GM12872 (cell line): ENCODE measurements at regions not wholly inside any gene's neighbourhood (a gene's known extent, or its start where the extent isn't known, plus 50 kb on each side); places are given as distances from the start of the nearest gene placed in this dataset.

Experiments used
- TF ChIP-seq, protein P1 (sequence below): IDR thresholded peaks from 3 replicates; pipeline ENCODE4 v1.5.1; 2011; ENCODE audit warnings: low read depth, mild to moderate bottlenecking, low read length, moderate library complexity; ENCODE audit not compliant: insufficient read depth

DNA sequence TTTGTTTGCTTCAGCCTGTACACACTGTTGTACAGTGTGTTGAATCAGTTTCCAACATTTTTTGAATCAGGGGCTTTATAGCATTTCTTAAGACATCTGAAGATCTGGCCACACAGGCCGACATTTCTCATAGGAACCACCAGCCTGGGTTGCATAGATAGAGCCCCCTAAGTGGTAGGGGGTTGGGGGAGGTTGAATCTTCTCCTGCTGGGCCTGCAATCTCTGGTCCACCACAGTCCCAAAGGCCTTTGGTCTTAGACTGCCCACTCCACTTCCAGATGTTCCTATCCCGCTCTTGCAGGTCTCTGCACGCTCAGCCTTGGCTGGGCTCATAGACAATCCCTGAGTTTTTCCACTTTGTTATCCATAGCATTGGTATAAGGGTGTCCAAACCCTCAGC is 75.4 kb upstream of the HABP2 start:
- TF ChIP-seq, protein P1, sequence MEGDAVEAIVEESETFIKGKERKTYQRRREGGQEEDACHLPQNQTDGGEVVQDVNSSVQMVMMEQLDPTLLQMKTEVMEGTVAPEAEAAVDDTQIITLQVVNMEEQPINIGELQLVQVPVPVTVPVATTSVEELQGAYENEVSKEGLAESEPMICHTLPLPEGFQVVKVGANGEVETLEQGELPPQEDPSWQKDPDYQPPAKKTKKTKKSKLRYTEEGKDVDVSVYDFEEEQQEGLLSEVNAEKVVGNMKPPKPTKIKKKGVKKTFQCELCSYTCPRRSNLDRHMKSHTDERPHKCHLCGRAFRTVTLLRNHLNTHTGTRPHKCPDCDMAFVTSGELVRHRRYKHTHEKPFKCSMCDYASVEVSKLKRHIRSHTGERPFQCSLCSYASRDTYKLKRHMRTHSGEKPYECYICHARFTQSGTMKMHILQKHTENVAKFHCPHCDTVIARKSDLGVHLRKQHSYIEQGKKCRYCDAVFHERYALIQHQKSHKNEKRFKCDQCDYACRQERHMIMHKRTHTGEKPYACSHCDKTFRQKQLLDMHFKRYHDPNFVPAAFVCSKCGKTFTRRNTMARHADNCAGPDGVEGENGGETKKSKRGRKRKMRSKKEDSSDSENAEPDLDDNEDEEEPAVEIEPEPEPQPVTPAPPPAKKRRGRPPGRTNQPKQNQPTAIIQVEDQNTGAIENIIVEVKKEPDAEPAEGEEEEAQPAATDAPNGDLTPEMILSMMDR, result no peak

DNA sequence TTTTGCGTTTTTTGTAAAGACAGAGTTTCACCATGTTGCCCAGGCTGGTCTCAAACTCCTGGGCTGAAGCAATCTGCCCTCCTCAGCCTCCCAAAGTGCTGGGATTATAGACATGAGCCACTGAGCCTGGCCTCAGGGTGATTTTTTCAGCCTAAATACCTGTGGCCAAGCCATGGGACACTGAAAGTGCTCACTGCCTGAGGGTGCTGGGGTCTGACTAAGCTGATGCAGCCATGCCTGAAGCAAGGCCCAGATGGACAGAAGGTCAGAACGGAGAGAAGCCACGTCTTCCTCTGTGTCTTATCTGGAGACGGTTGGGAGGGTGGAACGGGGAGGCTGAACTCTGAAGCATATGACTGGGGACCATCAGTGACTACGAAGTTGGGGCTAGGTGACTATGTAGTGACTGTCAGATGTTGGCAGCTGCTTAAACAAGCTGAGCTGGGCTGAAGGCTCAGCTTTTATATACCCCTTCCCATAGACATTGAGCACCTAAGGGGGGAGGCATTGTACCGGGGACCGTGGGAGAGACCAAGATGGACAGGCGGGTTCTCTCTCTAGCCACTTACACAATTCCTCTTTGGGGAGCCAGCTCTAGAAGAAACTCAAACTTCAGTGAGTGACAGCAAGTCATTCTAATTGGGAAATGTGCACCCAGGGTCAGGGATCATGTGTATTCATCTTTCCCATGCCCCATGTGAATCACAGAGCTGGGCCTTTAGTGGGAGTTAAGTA is 73.3 kb upstream of the HABP2 start:
- TF ChIP-seq, protein P1, result no peak

DNA sequence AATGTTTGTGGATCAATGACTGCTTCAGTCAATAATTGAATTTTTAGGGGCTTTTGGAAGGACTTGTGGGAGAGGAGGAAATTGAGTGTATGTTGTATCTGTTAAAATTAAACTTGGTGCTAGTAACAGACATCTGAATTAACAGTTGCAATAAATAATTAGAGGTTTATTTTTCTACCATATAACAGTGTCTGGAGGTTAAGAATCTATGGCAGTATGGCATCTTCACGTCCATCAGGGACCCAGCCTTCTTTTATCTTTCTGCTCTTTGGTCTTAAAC is 72.8 kb upstream of the HABP2 start:
- TF ChIP-seq, protein P1, result no peak

DNA sequence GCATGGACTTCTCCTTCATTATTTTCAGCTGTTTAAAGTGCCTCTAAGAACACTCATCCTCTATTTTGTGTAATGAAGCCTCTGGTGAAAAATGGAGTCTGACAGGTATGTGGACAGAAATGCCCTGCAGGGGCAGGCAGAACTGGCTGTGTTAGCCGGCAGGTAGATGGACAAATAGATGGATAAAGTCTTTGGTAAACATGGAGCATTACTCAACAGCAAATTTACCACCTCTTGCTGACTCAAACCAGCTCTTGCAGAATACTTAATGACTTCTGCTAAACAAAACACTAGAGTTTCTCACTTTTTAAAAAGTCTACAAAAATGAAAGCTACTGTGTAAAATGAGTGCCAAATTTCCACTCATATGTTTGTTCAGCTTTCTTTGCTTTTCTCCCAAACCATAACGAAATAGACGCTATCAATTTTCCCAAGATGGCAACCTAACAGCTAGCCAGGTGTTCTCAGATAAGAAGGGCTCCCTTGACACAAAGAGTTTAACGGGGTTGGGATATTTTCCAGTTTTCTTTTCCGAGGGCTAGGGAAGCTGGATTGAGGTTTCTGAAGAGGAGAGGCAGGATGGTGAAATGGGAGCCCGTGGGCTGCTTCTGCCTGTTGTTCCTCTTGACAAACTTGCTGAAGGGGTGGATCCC is 71.9 kb upstream of the HABP2 start:
- TF ChIP-seq, protein P1, result no peak

DNA sequence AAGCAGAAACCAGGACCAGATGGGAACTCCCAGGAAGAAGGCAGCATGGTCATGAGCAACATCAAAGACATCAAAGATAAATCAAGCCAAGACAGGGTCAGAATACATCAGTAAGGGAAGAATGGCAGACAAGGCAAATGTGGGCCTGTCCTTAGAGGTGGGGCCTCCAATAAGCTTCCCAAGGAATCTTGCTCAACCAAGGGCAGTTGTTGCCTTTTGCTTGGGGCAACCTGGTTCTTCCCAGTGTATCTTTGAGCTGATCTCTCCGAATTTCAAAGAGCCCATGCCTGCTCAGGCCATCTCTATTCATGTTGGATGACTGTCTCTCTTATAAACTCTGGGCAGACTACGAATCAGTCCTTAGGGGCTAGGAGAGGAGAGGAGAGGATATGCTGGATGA is 68.4 kb upstream of the HABP2 start:
- TF ChIP-seq, protein P1, result no peak

DNA sequence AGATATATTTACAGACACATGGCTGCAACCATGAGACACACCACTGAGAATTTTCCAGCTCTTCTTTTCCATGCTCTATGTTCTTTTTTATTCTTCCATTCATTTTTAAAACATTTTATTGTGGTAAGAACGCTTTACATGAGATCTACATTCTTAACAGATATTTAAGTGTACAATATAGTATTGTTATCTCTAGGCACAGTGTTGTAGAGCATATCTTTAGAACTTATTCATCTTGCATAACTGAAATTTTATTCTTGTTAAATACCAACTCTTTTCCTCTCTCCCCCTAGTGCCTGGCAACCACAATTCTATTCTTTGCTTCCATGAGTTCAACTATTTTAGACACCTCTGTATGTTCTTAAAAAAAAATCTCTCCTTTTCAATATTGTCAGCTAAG is 67.1 kb upstream of the HABP2 start:
- TF ChIP-seq, protein P1, result no peak

DNA sequence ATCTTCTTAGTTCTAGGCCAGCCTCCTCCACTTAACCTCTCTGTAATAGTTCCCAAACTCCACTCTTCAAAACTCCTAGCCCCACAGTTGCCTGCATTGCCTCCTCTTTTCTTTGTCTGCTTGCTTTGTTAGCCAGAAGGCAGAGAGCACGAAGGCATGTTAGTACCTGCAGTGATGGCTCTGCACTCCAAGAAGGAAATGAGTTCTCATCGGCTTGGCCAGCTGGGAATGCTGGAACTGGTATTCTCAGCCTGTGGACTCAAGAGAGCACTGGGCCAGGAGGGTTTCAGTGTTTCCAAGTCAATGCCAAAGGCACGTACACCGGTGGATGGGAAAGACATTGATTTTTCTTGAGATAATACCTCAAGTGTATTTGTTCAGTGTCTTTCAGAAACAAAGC is 66.3 kb upstream of the HABP2 start:
- TF ChIP-seq, protein P1, result no peak

DNA sequence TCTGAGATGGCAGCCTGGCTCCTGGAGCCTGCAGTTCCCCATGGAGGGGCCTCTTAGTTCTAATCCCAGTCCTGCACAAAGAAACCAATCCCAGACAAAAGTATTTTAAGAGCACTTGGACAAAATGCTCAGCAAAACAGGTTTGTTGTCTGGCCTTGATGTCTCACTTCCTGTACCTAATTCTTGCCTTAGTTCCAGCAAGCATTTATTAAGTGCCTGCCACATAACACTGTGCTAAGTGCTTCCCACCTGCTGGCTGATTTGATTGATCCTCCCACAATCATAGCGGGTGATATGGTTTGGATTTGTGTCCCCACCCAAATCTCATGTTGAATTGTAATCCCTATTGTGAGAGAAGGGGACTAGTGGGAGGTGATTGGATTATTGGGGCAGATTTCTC is 65.7 kb upstream of the HABP2 start:
- TF ChIP-seq, protein P1, result no peak
